ENCODE measurements at regions not wholly inside any gene's neighbourhood (a gene's known extent, or its start where the extent isn't known, plus 50 kb on each side); places are given as distances from the start of the nearest gene placed in this dataset.
"Not testable (repeated sequence)": the region's sequence is repeated elsewhere in the genome, so short reads cannot be mapped to it uniquely, and the experiment has no call there.

DNA sequence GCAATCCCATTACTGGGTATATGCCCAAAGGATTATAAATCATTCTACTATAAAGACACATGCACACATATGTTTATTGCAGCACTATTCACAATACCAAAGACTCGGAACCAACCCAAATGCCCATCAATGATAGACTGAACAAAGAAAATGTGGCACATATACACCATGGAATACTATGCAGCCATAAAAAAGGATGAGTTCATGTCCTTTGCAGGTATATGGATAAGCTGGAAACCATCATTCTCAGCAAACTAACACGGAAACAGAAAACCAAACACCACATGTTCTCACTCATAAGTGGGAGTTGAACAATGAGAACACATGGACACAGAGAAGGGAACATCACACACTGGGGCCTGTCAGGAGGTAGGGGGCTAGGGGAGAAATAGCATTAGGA lies 235.7 kb downstream of the PTN start:
- not testable (repeated sequence) for DNase-seq

- not testable (repeated sequence) for DNase-seq
Observed at GRCh38 chr7:137103526-137103925, 235.1 kb downstream of the CHRM2 start.

DNA sequence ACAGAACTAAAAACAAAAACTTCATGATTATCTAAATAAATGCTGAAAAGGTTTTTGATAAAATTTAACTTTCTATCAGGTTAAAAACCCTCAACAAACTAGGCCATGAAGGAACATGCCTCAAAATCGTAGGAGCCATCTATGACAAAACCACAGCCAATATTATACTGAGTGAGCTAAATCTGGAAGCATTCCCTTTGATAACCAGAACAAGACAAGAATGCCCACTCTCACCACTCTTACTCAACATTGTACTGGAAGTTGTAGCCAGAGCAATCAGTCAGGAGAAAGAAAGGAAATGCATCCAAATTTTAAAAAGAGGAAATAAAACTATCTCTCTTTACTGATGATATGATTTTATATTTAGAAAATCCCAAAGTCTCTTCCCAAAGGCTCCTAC lies 228.7 kb downstream of the CHRM2 start:
- no peak for DNase-seq

GRCh38 chr7:137096607-137097006 lies 228.2 kb downstream of the CHRM2 start:
- DNase-seq = no peak

DNA sequence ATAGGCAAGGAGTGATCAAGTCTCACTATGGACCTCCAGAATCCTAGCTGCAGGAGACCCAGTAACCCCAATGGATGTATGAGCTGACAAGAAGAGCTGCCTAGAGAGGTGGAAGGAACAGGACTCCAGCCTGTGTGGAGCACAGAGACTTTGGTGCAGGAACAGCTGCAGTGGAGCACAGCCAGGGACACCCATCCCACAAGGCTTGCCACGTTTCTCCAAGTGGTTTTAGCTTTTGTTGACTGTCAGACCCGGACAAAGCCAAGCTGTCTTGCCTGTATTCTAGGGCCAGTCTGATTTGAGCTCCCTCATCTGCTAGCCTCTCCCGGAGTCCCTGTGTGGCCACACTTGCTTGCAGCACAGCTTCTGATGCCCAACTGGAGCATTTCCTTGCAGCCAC lies 224.7 kb downstream of the CHRM2 start:
- DNase-seq = no peak

DNA sequence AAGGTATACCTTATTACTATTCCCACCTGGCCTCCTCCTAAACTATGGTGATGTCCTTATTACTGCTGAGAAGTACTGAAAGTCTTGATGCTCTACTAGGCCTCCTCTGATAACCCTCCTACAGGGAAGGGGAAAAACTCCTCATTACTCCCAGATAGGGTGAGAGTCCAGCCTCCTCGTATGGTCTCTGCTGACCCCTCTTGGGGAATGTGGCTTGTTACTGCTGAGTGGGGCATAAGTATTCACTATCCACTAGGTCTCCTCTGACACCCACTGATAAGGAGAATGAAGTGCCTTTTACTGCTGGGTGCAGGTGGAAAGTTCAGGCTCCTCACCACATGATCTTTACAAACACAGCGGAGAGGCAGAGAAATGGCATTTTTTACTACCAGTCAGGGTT lies 222.9 kb downstream of the CHRM2 start:
- no peak for DNase-seq

GRCh38 chr7:137086896-137087295 lies 218.4 kb downstream of the CHRM2 start:
- DNase-seq = no peak

DNA sequence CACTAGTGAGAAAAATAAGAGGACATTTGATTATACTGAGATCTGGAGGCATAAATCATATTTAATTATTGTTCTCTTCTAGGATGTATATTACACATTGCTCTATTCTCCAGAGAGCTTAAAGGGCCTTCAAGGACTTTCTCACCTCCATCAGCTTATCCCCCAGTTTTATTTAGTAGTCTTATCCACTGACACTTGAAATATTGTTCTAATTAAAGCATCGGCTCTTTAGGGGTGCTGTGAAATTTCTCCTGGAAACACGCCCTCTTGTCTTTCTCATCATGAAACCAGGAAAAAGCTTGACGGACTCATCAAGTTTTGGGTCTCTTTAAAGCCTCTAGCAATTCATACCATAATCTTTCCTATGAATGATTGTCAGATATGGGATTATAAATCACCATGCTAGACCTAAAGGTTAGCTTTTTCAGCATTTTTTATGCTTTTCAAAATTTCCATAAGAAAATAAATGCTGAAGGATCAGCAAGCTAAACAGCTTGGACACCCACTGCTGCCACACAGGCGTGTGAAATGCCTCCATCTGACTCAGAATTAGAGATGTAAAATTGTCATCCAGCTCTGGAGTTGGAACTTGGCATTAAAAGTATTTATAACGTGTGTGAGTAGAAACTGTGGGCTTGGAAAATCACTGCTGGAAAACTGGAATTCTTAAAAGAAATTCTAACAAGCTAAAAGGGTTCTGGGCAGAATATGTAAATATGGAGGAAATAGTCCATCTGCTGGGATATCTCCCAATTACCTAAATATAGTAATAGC lies 216.3 kb downstream of the CHRM2 start:
- DNase-seq = no peak

DNA sequence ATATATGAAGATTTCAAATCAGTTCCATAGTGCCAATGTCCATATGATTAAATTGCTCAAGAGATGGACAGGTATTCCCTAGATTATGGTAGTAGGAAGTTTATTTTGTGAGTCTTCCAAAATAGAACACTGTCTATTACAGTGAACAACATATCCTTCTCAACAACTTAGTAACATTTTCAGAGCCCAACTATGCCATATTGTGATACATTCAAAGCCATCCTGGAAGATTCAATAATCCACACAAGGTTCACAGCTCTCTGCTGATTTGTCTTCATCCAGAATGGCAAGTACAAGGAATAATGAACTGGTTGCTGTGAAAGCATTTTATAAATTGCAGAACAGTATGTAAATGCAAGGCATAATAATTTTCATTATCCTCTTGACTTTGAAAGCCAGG lies 213.9 kb downstream of the CHRM2 start:
- no peak for DNase-seq

DNA sequence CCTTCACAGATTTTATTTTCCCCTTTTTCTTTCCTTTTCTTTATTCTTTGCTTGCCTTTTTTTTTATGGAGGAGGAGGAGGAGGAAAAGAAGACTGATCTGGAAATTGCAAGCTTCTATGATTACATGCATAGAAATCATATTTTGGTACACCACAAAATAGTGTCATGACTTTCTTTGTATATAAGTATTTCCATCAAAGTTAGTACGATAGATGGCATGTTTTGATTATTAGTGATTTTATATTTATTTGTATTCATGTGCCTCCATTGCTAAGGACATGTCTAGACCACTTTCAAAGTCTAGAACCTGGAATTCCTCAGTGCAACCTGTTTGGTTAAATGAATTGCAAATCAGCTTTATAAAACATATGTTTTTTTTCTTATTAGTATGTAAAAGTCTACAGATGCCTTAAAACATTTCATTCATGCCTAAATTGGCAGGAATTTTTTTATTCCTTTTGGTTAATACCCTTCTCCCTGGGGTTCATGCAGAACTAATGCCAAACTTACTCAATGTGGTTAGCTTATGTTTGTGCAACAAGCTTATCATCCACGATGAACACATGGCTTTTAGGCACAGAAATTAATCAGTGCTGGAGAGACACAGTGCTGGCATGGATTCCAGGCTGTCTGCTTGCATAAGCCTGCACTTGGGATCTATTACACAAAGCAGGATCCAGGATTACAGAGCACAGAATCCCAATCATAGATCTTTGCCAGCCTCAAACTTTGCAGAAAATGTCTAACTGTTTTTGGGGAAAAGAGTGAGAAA lies 213.1 kb downstream of the CHRM2 start:
- no peak for DNase-seq

- DNase-seq = no peak
Observed at GRCh38 chr7:137080516-137081203, 212.2 kb downstream of the CHRM2 start.

DNA sequence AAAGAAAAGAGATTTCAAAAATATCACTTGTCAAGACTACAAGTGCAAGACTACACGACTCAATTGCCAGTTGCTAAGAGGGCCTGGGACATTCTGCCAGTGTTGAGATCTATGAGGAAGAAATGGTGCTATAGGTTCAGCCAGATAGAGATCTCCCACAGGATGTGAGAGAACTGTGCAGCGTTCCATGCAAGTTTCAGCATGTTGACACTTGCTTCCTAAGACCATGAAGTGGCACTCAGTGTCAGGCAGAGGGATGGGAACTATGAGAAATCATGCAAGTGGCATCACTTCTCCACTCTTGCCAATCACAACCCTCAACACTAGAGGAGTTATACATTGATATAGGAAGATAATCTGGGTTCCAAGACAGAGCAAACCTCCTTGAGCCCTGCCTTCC lies 210.3 kb downstream of the CHRM2 start:
- DNase-seq = no peak

GRCh38 chr7:137074391-137075030 lies 206.1 kb downstream of the CHRM2 start:
- no peak for DNase-seq

- no peak for DNase-seq
Observed at GRCh38 chr7:137073571-137074325, 205.3 kb downstream of the CHRM2 start.

Data from NCI-H1105 (cell line).